ENCODE measurements at regions not wholly inside any gene's neighbourhood (a gene's known extent, or its start where the extent isn't known, plus 50 kb on each side); places are given as distances from the start of the nearest gene placed in this dataset.

GRCh38 chr18:43883886-43884285 is 606.6 kb upstream of the SYT4 start:
- DNase-seq, result no peak
- ATAC-seq (ENCODE audit: poor library complexity), result no peak
- intact Hi-C loops (cut with DNase I), result no loop called here

- ATAC-seq (ENCODE audit: poor library complexity) (no peak), DNase-seq (no peak)
- intact Hi-C loops (cut with DNase I), result no loop called here
Measured at GRCh38 chr18:43886341-43886740, 609.1 kb upstream of the SYT4 start.

GRCh38 chr18:43887491-43887890 is 610.2 kb upstream of the SYT4 start:
- ATAC-seq (ENCODE audit: poor library complexity) (no peak), DNase-seq (no peak)
- intact Hi-C loops (cut with DNase I), result no loop called here

- no peak for ATAC-seq (ENCODE audit: poor library complexity)
- no peak for DNase-seq
- intact Hi-C loops (cut with DNase I), result no loop called here
Measured at GRCh38 chr18:43888598-43888997, 611.3 kb upstream of the SYT4 start.

- intact Hi-C loops (cut with DNase I), result no loop called here
- DNase-seq (no peak), ATAC-seq (ENCODE audit: poor library complexity) (no peak)
Measured at GRCh38 chr18:43893001-43893637, 615.8 kb upstream of the SYT4 start.

- intact Hi-C loops (cut with DNase I), result no loop called here
- ATAC-seq (ENCODE audit: poor library complexity) (no peak), DNase-seq (no peak)
Measured at GRCh38 chr18:43904209-43904837, 627.0 kb upstream of the SYT4 start.

- intact Hi-C loops (cut with DNase I), result no loop called here
- DNase-seq (no peak), ATAC-seq (ENCODE audit: poor library complexity) (no peak)
Measured at GRCh38 chr18:43914018-43914417, 636.7 kb upstream of the SYT4 start.

- ATAC-seq (ENCODE audit: poor library complexity) (no peak), DNase-seq (no peak)
- intact Hi-C loops (cut with DNase I), result no loop called here
Measured at GRCh38 chr18:43916984-43917383, 639.7 kb upstream of the SYT4 start.

GRCh38 chr18:43917520-43917919 is 640.2 kb upstream of the SYT4 start:
- no peak for DNase-seq
- ATAC-seq (ENCODE audit: poor library complexity), result no peak
- intact Hi-C loops (cut with DNase I), result no loop called here

GRCh38 chr18:43919551-43919950 is 642.3 kb upstream of the SYT4 start:
- ATAC-seq (ENCODE audit: poor library complexity), result no peak

GRCh38 chr18:43931439-43931838 is 654.1 kb upstream of the SYT4 start:
- ATAC-seq (ENCODE audit: poor library complexity) (peak; percentile 82), DNase-seq (no peak)
- intact Hi-C loops (cut with DNase I), result no loop called here

More at GRCh38 chr18:43919551-43919950, 642.3 kb upstream of the SYT4 start:
- no peak for DNase-seq
- intact Hi-C loops (cut with DNase I), result no loop called here

- ATAC-seq (ENCODE audit: poor library complexity) (no peak), DNase-seq (no peak)
- intact Hi-C loops (cut with DNase I), result no loop called here
Measured at GRCh38 chr18:43932140-43932539, 654.9 kb upstream of the SYT4 start.

GRCh38 chr18:43933177-43933576 is 655.9 kb upstream of the SYT4 start:
- DNase-seq, result no peak
- intact Hi-C loops (cut with DNase I), result no loop called here
- ATAC-seq (ENCODE audit: poor library complexity), result no peak

- intact Hi-C loops (cut with DNase I), result no loop called here
- DNase-seq (no peak), ATAC-seq (ENCODE audit: poor library complexity) (no peak)
Measured at GRCh38 chr18:43934322-43934721, 657.0 kb upstream of the SYT4 start.

- ATAC-seq (ENCODE audit: poor library complexity) (no peak), DNase-seq (no peak)
- intact Hi-C loops (cut with DNase I), result no loop called here
Measured at GRCh38 chr18:43934781-43935471, 657.6 kb upstream of the SYT4 start.

- DNase-seq, result no peak
- no peak for ATAC-seq (ENCODE audit: poor library complexity)
- intact Hi-C loops (cut with DNase I), result no loop called here
Measured at GRCh38 chr18:43936176-43936575, 658.9 kb upstream of the SYT4 start.

- ATAC-seq (ENCODE audit: poor library complexity) (no peak), DNase-seq (no peak)
- intact Hi-C loops (cut with DNase I), result no loop called here
Measured at GRCh38 chr18:43949291-43949690, 672.0 kb upstream of the SYT4 start.

GRCh38 chr18:43950062-43950461 is 672.8 kb upstream of the SYT4 start:
- ATAC-seq (ENCODE audit: poor library complexity) (no peak), DNase-seq (no peak)
- intact Hi-C loops (cut with DNase I), result no loop called here

GRCh38 chr18:43952398-43952797 is 675.1 kb upstream of the SYT4 start:
- intact Hi-C loops (cut with DNase I), result no loop called here
- DNase-seq, result no peak
- ATAC-seq (ENCODE audit: poor library complexity), result no peak

- no peak for DNase-seq
- intact Hi-C loops (cut with DNase I), result no loop called here
- no peak for ATAC-seq (ENCODE audit: poor library complexity)
Measured at GRCh38 chr18:43961722-43962121, 684.4 kb upstream of the SYT4 start.

Data from Right ventricle myocardium superior (tissue), 1 donor.